SK-N-SH (cell line): ENCODE measurements at regions not wholly inside any gene's neighbourhood (a gene's known extent, or its start where the extent isn't known, plus 50 kb on each side); places are given as distances from the start of the nearest gene placed in this dataset.

ENCODE experiments used
- CTCF ChIP-seq: fragments of 200-600 bp; sonication (generic); IDR thresholded peaks from 2 replicates; pipeline ENCODE4 v1.6.1; 2017; ENCODE audit warnings: antibody characterized with exemption, mild to moderate bottlenecking, moderate library complexity
- EP300 ChIP-seq, 2 experiments: IDR thresholded peaks; 2 replicates each; pipeline versions ENCODE4 v1.4.0 to v1.6.1; 2012; ENCODE audit warnings: borderline replicate concordance in 1 of 2, low read depth in 1 of 2, low read length in 1 of 2
- FOXM1 ChIP-seq: IDR thresholded peaks from 2 replicates; pipeline ENCODE4 v1.4.0; 2012; ENCODE audit warnings: low read depth, mild to moderate bottlenecking
- NRF1 ChIP-seq: IDR thresholded peaks from 2 replicates; pipeline ENCODE4 v1.6.1; 2012; ENCODE audit warnings: low read depth, mild to moderate bottlenecking, low read length
- RFX5 ChIP-seq: IDR thresholded peaks from 2 replicates; pipeline ENCODE4 v1.6.1; 2012; ENCODE audit warnings: mild to moderate bottlenecking, improper control_type of control experiment, low read length
- TF ChIP-seq, protein P1 (sequence below): fragments of 150-350 bp; IDR thresholded peaks from 2 replicates; pipeline ENCODE4 v1.6.1; 2016; ENCODE audit warnings: mild to moderate bottlenecking, low read depth, low read length

- TF ChIP-seq EP300 (IDR thresholded peaks at IDR 0.05; ENCODE audit: borderline replicate concordance in 1 of 2, low read depth in 1 of 2, low read length in 1 of 2), result no peak
- TF ChIP-seq RFX5, result no peak
- TF ChIP-seq FOXM1, result no peak
- TF ChIP-seq CTCF, result no peak
- TF ChIP-seq NRF1, result no peak
- TF ChIP-seq, protein P1, sequence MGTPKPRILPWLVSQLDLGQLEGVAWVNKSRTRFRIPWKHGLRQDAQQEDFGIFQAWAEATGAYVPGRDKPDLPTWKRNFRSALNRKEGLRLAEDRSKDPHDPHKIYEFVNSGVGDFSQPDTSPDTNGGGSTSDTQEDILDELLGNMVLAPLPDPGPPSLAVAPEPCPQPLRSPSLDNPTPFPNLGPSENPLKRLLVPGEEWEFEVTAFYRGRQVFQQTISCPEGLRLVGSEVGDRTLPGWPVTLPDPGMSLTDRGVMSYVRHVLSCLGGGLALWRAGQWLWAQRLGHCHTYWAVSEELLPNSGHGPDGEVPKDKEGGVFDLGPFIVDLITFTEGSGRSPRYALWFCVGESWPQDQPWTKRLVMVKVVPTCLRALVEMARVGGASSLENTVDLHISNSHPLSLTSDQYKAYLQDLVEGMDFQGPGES, result no peak
Observed at GRCh38 chr1:245016700-245017099, 138.1 kb upstream of the KIF26B start.
